ENCODE measurements at regions not wholly inside any gene's neighbourhood (a gene's known extent, or its start where the extent isn't known, plus 50 kb on each side); places are given as distances from the start of the nearest gene placed in this dataset.

GRCh38 chr5:158485604-158486081, 614.1 kb downstream of the EBF1 start:
- Histone ChIP-seq H3K27me3 (ENCODE audit: control insufficient read depth, insufficient read depth, low read length) (no peaks in the 10 kb centered on the region), H3K36me3 (ENCODE audit: control insufficient read depth, insufficient read depth, low read length) (no peaks in the 10 kb centered on the region), H3K4me3 (ENCODE audit: low read length) (no peak overlapping the region), H3K9ac (ENCODE audit: low read length) (no peak overlapping the region), H3K4me1 (ENCODE audit: control insufficient read depth, insufficient read depth, low read length) (no peaks in the 10 kb centered on the region), H3K9me3 (ENCODE audit: control insufficient read depth, low read length) (no peaks in the 10 kb centered on the region)

GRCh38 chr5:158485047-158485446, 614.7 kb downstream of the EBF1 start:
- Histone ChIP-seq H3K4me1 (ENCODE audit: control insufficient read depth, insufficient read depth, low read length) (no peaks in the 10 kb centered on the region), H3K9ac (ENCODE audit: low read length) (no peak overlapping the region)

GRCh38 chr5:158484150-158484549, 615.6 kb downstream of the EBF1 start:
- no peaks in the 10 kb centered on the region for H3K9me3 ChIP-seq (ENCODE audit: control insufficient read depth, low read length)
- no peaks in the 10 kb centered on the region for H3K36me3 ChIP-seq (ENCODE audit: control insufficient read depth, insufficient read depth, low read length)
- H3K27me3 ChIP-seq (ENCODE audit: control insufficient read depth, insufficient read depth, low read length), result no peaks in the 10 kb centered on the region
- H3K4me1 ChIP-seq (ENCODE audit: control insufficient read depth, insufficient read depth, low read length), result no peaks in the 10 kb centered on the region
- no peak overlapping the region for H3K9ac ChIP-seq (ENCODE audit: low read length)
- H3K4me3 ChIP-seq (ENCODE audit: low read length), result no peak overlapping the region

More at GRCh38 chr5:158485047-158485446, 614.7 kb downstream of the EBF1 start:
- Histone ChIP-seq H3K9me3 (ENCODE audit: control insufficient read depth, low read length) (no peaks in the 10 kb centered on the region), H3K27me3 (ENCODE audit: control insufficient read depth, insufficient read depth, low read length) (no peaks in the 10 kb centered on the region), H3K4me3 (ENCODE audit: low read length) (no peak overlapping the region), H3K36me3 (ENCODE audit: control insufficient read depth, insufficient read depth, low read length) (no peaks in the 10 kb centered on the region)

- Histone ChIP-seq H3K4me1 (ENCODE audit: control insufficient read depth, insufficient read depth, low read length) (no peaks in the 10 kb centered on the region), H3K36me3 (ENCODE audit: control insufficient read depth, insufficient read depth, low read length) (no peaks in the 10 kb centered on the region), H3K4me3 (ENCODE audit: low read length) (no peak overlapping the region), H3K9ac (ENCODE audit: low read length) (no peak overlapping the region), H3K27me3 (ENCODE audit: control insufficient read depth, insufficient read depth, low read length) (no peaks in the 10 kb centered on the region), H3K9me3 (ENCODE audit: control insufficient read depth, low read length) (no peaks in the 10 kb centered on the region)
These were observed 616.3 kb downstream of the EBF1 start for GRCh38 chr5:158483281-158483860.

- no peaks in the 10 kb centered on the region for H3K9me3 ChIP-seq (ENCODE audit: control insufficient read depth, low read length)
- H3K9ac ChIP-seq (ENCODE audit: low read length), result no peak overlapping the region
- H3K4me3 ChIP-seq (ENCODE audit: low read length), result no peak overlapping the region
- no peaks in the 10 kb centered on the region for H3K36me3 ChIP-seq (ENCODE audit: control insufficient read depth, insufficient read depth, low read length)
- no peaks in the 10 kb centered on the region for H3K4me1 ChIP-seq (ENCODE audit: control insufficient read depth, insufficient read depth, low read length)
- no peaks in the 10 kb centered on the region for H3K27me3 ChIP-seq (ENCODE audit: control insufficient read depth, insufficient read depth, low read length)
These were observed 617.6 kb downstream of the EBF1 start for GRCh38 chr5:158482125-158482524.

- Histone ChIP-seq H3K4me1 (ENCODE audit: control insufficient read depth, insufficient read depth, low read length) (no peaks in the 10 kb centered on the region), H3K36me3 (ENCODE audit: control insufficient read depth, insufficient read depth, low read length) (no peaks in the 10 kb centered on the region), H3K9ac (ENCODE audit: low read length) (no peak overlapping the region), H3K9me3 (ENCODE audit: control insufficient read depth, low read length) (no peaks in the 10 kb centered on the region), H3K4me3 (ENCODE audit: low read length) (no peak overlapping the region), H3K27me3 (ENCODE audit: control insufficient read depth, insufficient read depth, low read length) (no peaks in the 10 kb centered on the region)
These were observed 619.2 kb upstream of the CLINT1 start for GRCh38 chr5:158478139-158478538.

GRCh38 chr5:158477214-158477613, 618.3 kb upstream of the CLINT1 start:
- no peaks in the 10 kb centered on the region for H3K4me1 ChIP-seq (ENCODE audit: control insufficient read depth, insufficient read depth, low read length)
- H3K9ac ChIP-seq (ENCODE audit: low read length), result no peak overlapping the region
- H3K4me3 ChIP-seq (ENCODE audit: low read length), result no peak overlapping the region
- no peaks in the 10 kb centered on the region for H3K27me3 ChIP-seq (ENCODE audit: control insufficient read depth, insufficient read depth, low read length)
- H3K9me3 ChIP-seq (ENCODE audit: control insufficient read depth, low read length), result no peaks in the 10 kb centered on the region
- no peaks in the 10 kb centered on the region for H3K36me3 ChIP-seq (ENCODE audit: control insufficient read depth, insufficient read depth, low read length)

- no peaks in the 10 kb centered on the region for H3K27me3 ChIP-seq (ENCODE audit: control insufficient read depth, insufficient read depth, low read length)
These were observed 614.2 kb upstream of the CLINT1 start for GRCh38 chr5:158473016-158473635.

GRCh38 chr5:158471535-158471924, 612.6 kb upstream of the CLINT1 start:
- Histone ChIP-seq H3K4me3 (ENCODE audit: low read length) (no peak overlapping the region), H3K36me3 (ENCODE audit: control insufficient read depth, insufficient read depth, low read length) (no peaks in the 10 kb centered on the region), H3K9ac (ENCODE audit: low read length) (no peak overlapping the region)

More at GRCh38 chr5:158473016-158473635, 614.2 kb upstream of the CLINT1 start:
- H3K4me1 ChIP-seq (ENCODE audit: control insufficient read depth, insufficient read depth, low read length), result no peaks in the 10 kb centered on the region
- no peaks in the 10 kb centered on the region for H3K9me3 ChIP-seq (ENCODE audit: control insufficient read depth, low read length)
- H3K36me3 ChIP-seq (ENCODE audit: control insufficient read depth, insufficient read depth, low read length), result no peaks in the 10 kb centered on the region
- no peak overlapping the region for H3K9ac ChIP-seq (ENCODE audit: low read length)
- H3K4me3 ChIP-seq (ENCODE audit: low read length), result no peak overlapping the region

GRCh38 chr5:158470764-158471534, 612.0 kb upstream of the CLINT1 start:
- H3K4me3 ChIP-seq (ENCODE audit: low read length), result no peak overlapping the region
- H3K9me3 ChIP-seq (ENCODE audit: control insufficient read depth, low read length), result no peaks in the 10 kb centered on the region
- no peak overlapping the region for H3K9ac ChIP-seq (ENCODE audit: low read length)
- no peaks in the 10 kb centered on the region for H3K4me1 ChIP-seq (ENCODE audit: control insufficient read depth, insufficient read depth, low read length)
- H3K27me3 ChIP-seq (ENCODE audit: control insufficient read depth, insufficient read depth, low read length), result no peaks in the 10 kb centered on the region
- H3K36me3 ChIP-seq (ENCODE audit: control insufficient read depth, insufficient read depth, low read length), result no peaks in the 10 kb centered on the region

More at GRCh38 chr5:158471535-158471924, 612.6 kb upstream of the CLINT1 start:
- Histone ChIP-seq H3K27me3 (ENCODE audit: control insufficient read depth, insufficient read depth, low read length) (no peaks in the 10 kb centered on the region), H3K9me3 (ENCODE audit: control insufficient read depth, low read length) (no peaks in the 10 kb centered on the region), H3K4me1 (ENCODE audit: control insufficient read depth, insufficient read depth, low read length) (no peaks in the 10 kb centered on the region)

GRCh38 chr5:158468444-158468843, 609.5 kb upstream of the CLINT1 start:
- Histone ChIP-seq H3K4me1 (ENCODE audit: control insufficient read depth, insufficient read depth, low read length) (no peaks in the 10 kb centered on the region), H3K9ac (ENCODE audit: low read length) (no peak overlapping the region), H3K27me3 (ENCODE audit: control insufficient read depth, insufficient read depth, low read length) (no peaks in the 10 kb centered on the region), H3K4me3 (ENCODE audit: low read length) (no peak overlapping the region), H3K9me3 (ENCODE audit: control insufficient read depth, low read length) (no peaks in the 10 kb centered on the region), H3K36me3 (ENCODE audit: control insufficient read depth, insufficient read depth, low read length) (no peaks in the 10 kb centered on the region)

- H3K4me3 ChIP-seq (ENCODE audit: low read length), result no peak overlapping the region
- H3K27me3 ChIP-seq (ENCODE audit: control insufficient read depth, insufficient read depth, low read length), result no peaks in the 10 kb centered on the region
- no peak overlapping the region for H3K9ac ChIP-seq (ENCODE audit: low read length)
- H3K36me3 ChIP-seq (ENCODE audit: control insufficient read depth, insufficient read depth, low read length), result no peaks in the 10 kb centered on the region
- H3K9me3 ChIP-seq (ENCODE audit: control insufficient read depth, low read length), result no peaks in the 10 kb centered on the region
- no peaks in the 10 kb centered on the region for H3K4me1 ChIP-seq (ENCODE audit: control insufficient read depth, insufficient read depth, low read length)
These were observed 607.2 kb upstream of the CLINT1 start for GRCh38 chr5:158466191-158466590.
